HepG2 (cell line): ENCODE measurements at regions not wholly inside any gene's neighbourhood (a gene's known extent, or its start where the extent isn't known, plus 50 kb on each side); places are given as distances from the start of the nearest gene placed in this dataset.

Experiments used
- ATAC-seq: fragments of 200-7000 bp; cut with Tn5 transposase; 3 replicates; pipeline ENCODE4 v1.9.1; 2020; ENCODE audit warnings: mild to moderate bottlenecking, moderate library complexity
- BruUV-seq: library from RNA; stranded (reverse); fragments of 400-500 nt; replicated peaks from 2 replicates; lab custom pipeline; 2021; lab: Mats Ljungman, UMichigan
- CTCF ChIA-PET: fragments of 300-600 bp; formaldehyde crosslinking; extraction: SDS; loops from one replicate; lab custom pipeline; 2021; ENCODE audit warnings: low total read pairs, inconsistent platforms, low intra/inter-chr PET ratio; lab: Yijun Ruan, JAX
- POLR2A ChIA-PET: fragments of 350-600 bp; sonication (Branson Sonifier 250); formaldehyde crosslinking; loops from one replicate; lab custom pipeline; 2020; ENCODE audit warnings: antibody characterized with exemption, inconsistent platforms; lab: Yijun Ruan, JAX
- DNase-seq: peaks from one replicate; pipeline ENCODE4 v3.0.0-alpha.2; 2015; ENCODE audit warnings: low spot score
- FAIRE-seq: peaks from 3 replicates; lab custom pipeline; 2011; peaks lifted over from hg19 to GRCh38; lab: Jason Lieb, UNC
- H2AFZ ChIP-seq: one replicate; pipeline ENCODE4 v1.6.1; 2011; ENCODE audit warnings: low read length, inconsistent platforms
- H3K27ac ChIP-seq: fragments of 300-600 bp; 3 replicates; pipeline ENCODE4 v1.8.0; 2011; ENCODE audit warnings: mixed run types, mild to moderate bottlenecking, mixed read lengths, low read length, inconsistent platforms; ENCODE audit not compliant: insufficient read depth; ENCODE audit errors: extremely low read length
- H3K27me3 ChIP-seq, 2 experiments: fragments of 200-600 bp in 1 of 2; 2 replicates in 1 of 2; 3 replicates in 1 of 2; pipeline versions ENCODE4 v1.6.0 to v1.8.0; 2011; ENCODE audit warnings: low read length in 2 of 2, mild to moderate bottlenecking in 2 of 2, moderate library complexity in 2 of 2, inconsistent platforms in 1 of 2; ENCODE audit not compliant: insufficient read depth in 2 of 2, control insufficient read depth in 1 of 2
- H3K36me3 ChIP-seq, 2 experiments: fragments of 200-600 bp in 1 of 2; replicated peaks in 1 of 2; 2 replicates in 1 of 2; 3 replicates in 1 of 2; pipeline versions ENCODE4 v1.5.1 to v1.8.0; 2011; ENCODE audit warnings: low read length in 2 of 2, inconsistent platforms in 1 of 2; ENCODE audit not compliant: insufficient read depth in 2 of 2, control insufficient read depth in 1 of 2
- H3K4me1 ChIP-seq: 2 replicates; pipeline ENCODE4 v1.5.1; 2012; ENCODE audit warnings: low read length, inconsistent platforms; ENCODE audit not compliant: insufficient read depth
- H3K4me2 ChIP-seq: 2 replicates; pipeline ENCODE4 v1.6.0; 2011; ENCODE audit warnings: low read depth, low read length, inconsistent platforms
- H3K4me3 ChIP-seq, 3 experiments: fragments of 200-600 bp in 1 of 3; sonication (generic), shearing (Covaris generic) in 1 of 3; replicated peaks in 1 of 3; 2 replicates each; pipeline ENCODE4 v1.5.1; 2011 to 2016; ENCODE audit warnings: low read length in 3 of 3, inconsistent platforms in 2 of 3, low read depth in 2 of 3, mild to moderate bottlenecking in 2 of 3, control low read depth in 1 of 3, mixed read lengths in 1 of 3; ENCODE audit not compliant: insufficient read depth in 1 of 3
- H3K79me2 ChIP-seq: one replicate; pipeline ENCODE4 v1.6.1; 2011; ENCODE audit warnings: low read length, inconsistent platforms; ENCODE audit not compliant: insufficient read depth
- H3K9ac ChIP-seq: 2 replicates; pipeline ENCODE4 v1.6.0; 2011; ENCODE audit warnings: mild to moderate bottlenecking, low read depth, low read length, inconsistent platforms; ENCODE audit not compliant: insufficient read depth
- H3K9me3 ChIP-seq: 2 replicates; pipeline ENCODE4 v1.5.1; 2012; ENCODE audit warnings: mild to moderate bottlenecking, low read length
- H4K20me1 ChIP-seq: 2 replicates; pipeline ENCODE4 v1.6.0; 2011; ENCODE audit warnings: inconsistent platforms, mild to moderate bottlenecking, low read length, moderate library complexity; ENCODE audit not compliant: insufficient read depth
- ATAD3A ChIP-seq: sonication (generic); formaldehyde crosslinking; IDR thresholded peaks from 2 replicates; pipeline ENCODE4 v1.4.0; 2020; ENCODE audit warnings: missing genetic modification reagents
- CBX5 ChIP-seq: sonication (generic); formaldehyde crosslinking; IDR thresholded peaks from 2 replicates; pipeline ENCODE4 v1.4.0; 2020; ENCODE audit warnings: missing genetic modification reagents, borderline replicate concordance
- PHF8 ChIP-seq: sonication (generic); formaldehyde crosslinking; IDR thresholded peaks from 2 replicates; pipeline ENCODE4 v1.5.0; 2020; ENCODE audit warnings: missing genetic modification reagents
- PTBP1 ChIP-seq: fragments of 200-400 bp; formaldehyde crosslinking; IDR thresholded peaks from 2 replicates; pipeline ENCODE4 v1.6.1; 2018; ENCODE audit warnings: low read length, low read depth; ENCODE audit not compliant: poor library complexity, severe bottlenecking
- SMC3 ChIP-seq: IDR thresholded peaks from 2 replicates; pipeline ENCODE4 v1.6.1; 2011; ENCODE audit warnings: low read length, improper control_type of control experiment
- ZNF431 ChIP-seq: sonication (generic); formaldehyde crosslinking; IDR thresholded peaks from 2 replicates; pipeline ENCODE4 v1.9.0; 2022; ENCODE audit warnings: missing genetic modification reagents, low read depth, mild to moderate bottlenecking, borderline replicate concordance
- ZNF589 ChIP-seq: sonication (generic); formaldehyde crosslinking; conservative IDR thresholded peaks from 2 replicates; pipeline ENCODE4 v1.8.0; 2022; ENCODE audit warnings: mild to moderate bottlenecking, moderate library complexity, missing genetic modification reagents
- WGBS: methylation state at CpG from one replicate; pipeline ENCODE4 v1.1.6; 2017; ENCODE audit warnings: low lambda C conversion rate; 5-methylcytosine and 5-hydroxymethylcytosine counted together
- in situ Hi-C: cut with HindIII; loops from 2 replicates; pipeline ENCODE4 v1.10.0; 2017; ENCODE audit warnings: low pct_unique_long_range_greater_than_20kb; ENCODE audit not compliant: extremely low pct_ligation_motif_present
- intact Hi-C: fragments of 100-400 bp; cut with micrococcal nuclease; formaldehyde crosslinking; loops from one replicate; pipeline ENCODE4 v1.10.0; 2022; ENCODE audit not compliant: unreplicated experiment
- TF ChIP-seq, protein P1 (sequence below): fragments of 450-650 bp; IDR thresholded peaks from 2 replicates; pipeline ENCODE4 v1.6.1; 2017
- TF ChIP-seq, protein P2 (sequence below): IDR thresholded peaks from 2 replicates; pipeline ENCODE4 v1.6.1; 2016; ENCODE audit warnings: missing biosample characterization, missing genetic modification reagents, low read depth

DNA sequence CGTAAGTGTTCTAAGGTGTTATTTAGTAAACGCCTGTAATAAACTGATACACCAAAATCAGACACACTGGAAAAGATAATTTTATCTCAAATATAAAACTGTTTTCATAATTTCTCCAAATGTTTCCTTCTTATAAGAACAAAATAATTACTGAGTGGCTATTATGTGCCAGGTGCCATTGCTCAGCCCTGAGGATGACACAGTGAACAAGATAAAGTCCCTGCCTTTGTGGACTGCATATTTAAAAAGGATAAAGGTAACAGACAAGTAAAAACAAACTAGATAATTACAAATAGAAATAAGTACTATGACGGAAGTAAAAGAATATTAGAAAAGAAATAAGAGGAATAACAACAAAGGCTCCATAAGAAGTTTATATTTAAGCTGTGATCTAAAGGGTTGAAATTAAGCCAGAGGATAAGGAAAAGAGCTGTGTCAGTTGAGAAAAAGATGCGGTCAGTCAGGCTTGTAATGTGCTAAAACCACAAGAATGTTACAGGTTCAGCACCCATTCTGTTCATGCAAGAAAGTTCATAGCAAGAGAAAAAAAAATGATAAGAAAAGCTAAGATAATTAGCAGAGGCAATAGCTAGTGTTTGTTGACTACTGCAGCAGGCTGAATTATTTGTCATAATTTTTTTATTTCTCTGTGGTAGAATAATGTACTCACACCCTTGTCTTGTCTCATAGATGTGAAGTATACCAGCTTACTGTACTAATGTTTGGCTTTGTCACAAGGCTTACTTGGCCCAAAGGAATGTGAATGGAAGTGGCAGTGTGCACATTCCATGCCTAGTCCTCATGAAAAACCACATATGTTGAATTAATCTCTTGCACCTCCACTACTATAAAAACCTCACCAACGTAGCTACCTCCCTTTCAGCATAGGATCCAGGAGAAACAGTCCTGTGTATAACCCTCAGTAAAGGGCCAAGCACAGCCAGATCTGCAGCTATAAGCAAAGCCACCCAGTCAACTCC is 75.1 kb downstream of the CRPPA start:
- no peak overlapping the region for H3K9ac ChIP-seq
- FAIRE-seq: no peak
- WGBS: 22% methylated on average over 5 of the region's 5 CpGs
- H2AFZ ChIP-seq: no peak overlapping the region
- CTCF ChIA-PET: no interaction called here
- intact Hi-C loops (no loop called here), in situ Hi-C loops (no loop called here)
- peaks cover 16% of the 10 kb centered on the region for H3K9me3 ChIP-seq
- no peak overlapping the region for H3K27ac ChIP-seq
- no peaks in the 10 kb centered on the region for H3K36me3 ChIP-seq
- H3K4me3 ChIP-seq: no peak overlapping the region
- H3K4me1 ChIP-seq: no peaks in the 10 kb centered on the region
- no peak overlapping the region for H3K4me2 ChIP-seq
- DNase-seq: no peak
- H3K27me3 ChIP-seq: no peaks in the 10 kb centered on the region
- TF ChIP-seq CBX5 (CRISPR knock-in tag) (no peak), ZNF589 (CRISPR knock-in tag) (no peak), ZNF431 (no peak), PHF8 (CRISPR knock-in tag) (no peak), SMC3 (no peak), PTBP1 (no peak), ATAD3A (CRISPR knock-in tag) (no peak)
- TF ChIP-seq, protein P1, sequence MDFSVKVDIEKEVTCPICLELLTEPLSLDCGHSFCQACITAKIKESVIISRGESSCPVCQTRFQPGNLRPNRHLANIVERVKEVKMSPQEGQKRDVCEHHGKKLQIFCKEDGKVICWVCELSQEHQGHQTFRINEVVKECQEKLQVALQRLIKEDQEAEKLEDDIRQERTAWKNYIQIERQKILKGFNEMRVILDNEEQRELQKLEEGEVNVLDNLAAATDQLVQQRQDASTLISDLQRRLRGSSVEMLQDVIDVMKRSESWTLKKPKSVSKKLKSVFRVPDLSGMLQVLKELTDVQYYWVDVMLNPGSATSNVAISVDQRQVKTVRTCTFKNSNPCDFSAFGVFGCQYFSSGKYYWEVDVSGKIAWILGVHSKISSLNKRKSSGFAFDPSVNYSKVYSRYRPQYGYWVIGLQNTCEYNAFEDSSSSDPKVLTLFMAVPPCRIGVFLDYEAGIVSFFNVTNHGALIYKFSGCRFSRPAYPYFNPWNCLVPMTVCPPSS: no peak
- TF ChIP-seq, protein P2, sequence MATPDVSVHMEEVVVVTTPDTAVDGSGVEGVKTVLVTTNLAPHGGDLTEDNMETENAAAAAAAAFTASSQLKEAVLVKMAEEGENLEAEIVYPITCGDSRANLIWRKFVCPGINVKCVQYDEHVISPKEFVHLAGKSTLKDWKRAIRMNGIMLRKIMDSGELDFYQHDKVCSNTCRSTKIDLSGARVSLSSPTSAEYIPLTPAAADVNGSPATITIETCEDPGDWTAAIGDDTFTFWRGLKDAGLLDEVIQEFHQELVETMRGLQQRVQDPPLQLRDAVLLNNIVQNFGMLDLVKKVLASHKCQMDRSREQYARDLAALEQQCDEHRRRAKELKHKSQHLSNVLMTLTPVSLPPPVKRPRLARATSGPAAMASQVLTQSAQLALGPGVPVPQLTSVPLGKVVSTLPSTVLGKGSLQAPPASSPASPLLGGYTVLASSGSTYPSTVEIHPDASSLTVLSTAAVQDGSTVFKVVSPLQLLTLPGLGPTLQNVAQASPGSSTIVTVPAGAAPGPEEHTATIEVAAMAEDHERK: no peak
- POLR2A ChIA-PET: no interaction called here
- H4K20me1 ChIP-seq: no peaks in the 10 kb centered on the region
- ATAC-seq: no peak
- no peaks in the 10 kb centered on the region for H3K79me2 ChIP-seq
- BruUV-seq: no TSS peak
